IMR-90 (cell line): ENCODE measurements at regions not wholly inside any gene's neighbourhood (a gene's known extent, or its start where the extent isn't known, plus 50 kb on each side); places are given as distances from the start of the nearest gene placed in this dataset.

Experiments
- ATAC-seq: fragments of 200-7000 bp; cut with Tn5 transposase; 2 replicates; pipeline ENCODE4 v1.9.1; 2020; ENCODE audit warnings: low read depth, mild to moderate bottlenecking, moderate library complexity
- BruUV-seq: library from RNA; stranded (reverse); fragments of 400-500 nt; replicated peaks from 2 replicates; lab custom pipeline; 2021; lab: Mats Ljungman, UMichigan
- CTCF ChIA-PET: fragments of 300-600 bp; formaldehyde crosslinking; extraction: SDS; loops from one replicate; lab custom pipeline; 2021; ENCODE audit warnings: antibody characterized with exemption; lab: Yijun Ruan, JAX
- POLR2A ChIA-PET: fragments of 300-600 bp; sonication (Branson Sonifier 250); formaldehyde crosslinking; loops from one replicate; lab custom pipeline; 2022; ENCODE audit warnings: antibody characterized with exemption; ENCODE audit not compliant: unreplicated experiment; lab: Charles Lee
- DNase-seq: peaks from one replicate; pipeline ENCODE4 v3.0.0; 2013
- H2AFZ ChIP-seq: replicated peaks from 2 replicates; pipeline ENCODE3; 2013; ENCODE audit warnings: low read length, mild to moderate bottlenecking; ENCODE audit not compliant: poor library complexity
- H2AK5ac ChIP-seq: 2 replicates; pipeline ENCODE4 v1.6.1; 2013; ENCODE audit warnings: low read depth, low read length, inconsistent platforms
- H2AK9ac ChIP-seq: replicated peaks from 2 replicates; pipeline ENCODE3; 2013; ENCODE audit warnings: mild to moderate bottlenecking, low read depth, low read length, moderate library complexity; ENCODE audit not compliant: poor library complexity
- H2BK120ac ChIP-seq: 2 replicates; pipeline ENCODE4 v1.6.1; 2013; ENCODE audit warnings: low read depth, low read length, inconsistent platforms
- H2BK15ac ChIP-seq: 3 replicates; pipeline ENCODE4 v1.6.1; 2013; ENCODE audit warnings: low read depth, low read length, inconsistent platforms
- H2BK20ac ChIP-seq: 2 replicates; pipeline ENCODE4 v1.6.1; 2013; ENCODE audit warnings: low read depth, mild to moderate bottlenecking, inconsistent platforms, low read length, moderate library complexity
- H2BK5ac ChIP-seq: 2 replicates; pipeline ENCODE4 v1.6.1; 2013; ENCODE audit warnings: mild to moderate bottlenecking, low read depth, low read length, inconsistent platforms; ENCODE audit not compliant: poor library complexity, severe bottlenecking
- H3K14ac ChIP-seq: replicated peaks from 2 replicates; pipeline ENCODE4 v1.6.1; 2013; ENCODE audit warnings: low read depth, low read length, inconsistent platforms
- H3K18ac ChIP-seq: 2 replicates; pipeline ENCODE4 v1.6.1; 2013; ENCODE audit warnings: low read depth, low read length, control low read depth
- H3K23ac ChIP-seq: 2 replicates; pipeline ENCODE4 v1.6.1; 2013; ENCODE audit warnings: low read depth, low read length, inconsistent platforms
- H3K27ac ChIP-seq: 2 replicates; pipeline ENCODE4 v1.5.1; 2013; ENCODE audit warnings: mild to moderate bottlenecking, control low read depth, low read length; ENCODE audit not compliant: insufficient read depth
- H3K27me3 ChIP-seq: 2 replicates; pipeline ENCODE4 v1.6.1; 2013; ENCODE audit warnings: low read length; ENCODE audit not compliant: control insufficient read depth, insufficient read depth
- H3K36me3 ChIP-seq: 2 replicates; pipeline ENCODE4 v1.6.1; 2013; ENCODE audit warnings: low read length, mixed read lengths; ENCODE audit not compliant: control insufficient read depth, insufficient read depth
- H3K4ac ChIP-seq: 2 replicates; pipeline ENCODE4 v1.6.1; 2013; ENCODE audit warnings: low read depth, low read length, inconsistent platforms
- H3K4me1 ChIP-seq: 2 replicates; pipeline ENCODE4 v1.6.1; 2013; ENCODE audit warnings: low read length, mixed read lengths; ENCODE audit not compliant: control insufficient read depth, insufficient read depth
- H3K4me2 ChIP-seq: 2 replicates; pipeline ENCODE4 v1.6.1; 2013; ENCODE audit warnings: low read depth, mild to moderate bottlenecking, control low read depth, low read length, moderate library complexity
- H3K4me3 ChIP-seq: 2 replicates; pipeline ENCODE4 v1.5.1; 2013; ENCODE audit warnings: low read depth, mild to moderate bottlenecking, control low read depth, low read length, moderate library complexity; ENCODE audit not compliant: insufficient read depth
- H3K56ac ChIP-seq: 2 replicates; pipeline ENCODE4 v1.6.1; 2013; ENCODE audit warnings: low read length, inconsistent platforms; ENCODE audit not compliant: insufficient read depth; ENCODE audit errors: extremely low read depth
- H3K79me1 ChIP-seq, 2 experiments: 2 replicates each; pipeline ENCODE4 v1.6.1; 2013; ENCODE audit warnings: low read length in 2 of 2, inconsistent platforms in 1 of 2, low read depth in 1 of 2
- H3K9ac ChIP-seq: 2 replicates; pipeline ENCODE4 v1.6.1; 2013; ENCODE audit warnings: low read depth, low read length, control low read depth
- H3K9me1 ChIP-seq: 2 replicates; pipeline ENCODE4 v1.6.1; 2013; ENCODE audit warnings: low read length, inconsistent platforms; ENCODE audit not compliant: insufficient read depth
- H3K9me3 ChIP-seq: 2 replicates; pipeline ENCODE4 v1.6.1; 2013; ENCODE audit warnings: low read length; ENCODE audit not compliant: control insufficient read depth, insufficient read depth
- H4K20me1 ChIP-seq: 2 replicates; pipeline ENCODE4 v1.6.1; 2013; ENCODE audit warnings: low read length, inconsistent platforms; ENCODE audit not compliant: insufficient read depth
- H4K5ac ChIP-seq: 2 replicates; pipeline ENCODE4 v1.6.1; 2013; ENCODE audit warnings: mild to moderate bottlenecking, low read depth, low read length, control low read depth
- H4K8ac ChIP-seq, 2 experiments: 2 replicates each; pipeline ENCODE4 v1.6.1; 2013; ENCODE audit warnings: low read depth in 2 of 2, low read length in 2 of 2, control low read depth in 1 of 2, inconsistent platforms in 1 of 2
- H4K91ac ChIP-seq: 2 replicates; pipeline ENCODE4 v1.6.1; 2013; ENCODE audit warnings: low read depth, low read length, inconsistent platforms; ENCODE audit not compliant: insufficient read depth
- BHLHE40 ChIP-seq: fragments of 150-350 bp; IDR thresholded peaks from 2 replicates; pipeline ENCODE4 v1.6.1; 2016; ENCODE audit warnings: mild to moderate bottlenecking, low read depth, low read length
- CEBPB ChIP-seq: IDR thresholded peaks from 2 replicates; pipeline ENCODE4 v1.6.1; 2012; ENCODE audit warnings: low read depth, low read length, improper control_type of control experiment
- CHD1 ChIP-seq: IDR thresholded peaks from 2 replicates; pipeline ENCODE4 v1.6.1; 2012; ENCODE audit warnings: low read depth, low read length, improper control_type of control experiment
- CTCF ChIP-seq: conservative IDR thresholded peaks from 2 replicates; pipeline ENCODE4 v1.5.1; 2012; ENCODE audit warnings: mild to moderate bottlenecking, low read depth, low read length, improper control_type of control experiment
- FOS ChIP-seq: fragments of 150-350 bp; IDR thresholded peaks from 2 replicates; pipeline ENCODE4 v1.6.1; 2016; ENCODE audit warnings: low read depth, low read length
- MAFK ChIP-seq: IDR thresholded peaks from 2 replicates; pipeline ENCODE4 v1.6.1; 2012; ENCODE audit warnings: low read depth, low read length, improper control_type of control experiment
- MAZ ChIP-seq: IDR thresholded peaks from 2 replicates; pipeline ENCODE4 v1.6.1; 2012; ENCODE audit warnings: low read depth, mild to moderate bottlenecking, low read length, improper control_type of control experiment, moderate library complexity, borderline replicate concordance
- MXI1 ChIP-seq: IDR thresholded peaks from 2 replicates; pipeline ENCODE4 v1.6.1; 2012; ENCODE audit warnings: low read depth, mild to moderate bottlenecking, low read length, moderate library complexity, borderline replicate concordance
- NFE2L2 ChIP-seq: fragments of 150-350 bp; IDR thresholded peaks from 2 replicates; pipeline ENCODE4 v1.6.1; 2016; ENCODE audit warnings: low read depth, mild to moderate bottlenecking, low read length
- POLR2A ChIP-seq: IDR thresholded peaks from 2 replicates; pipeline ENCODE4 v1.6.1; 2012; ENCODE audit warnings: mild to moderate bottlenecking, low read depth, low read length
- RAD21 ChIP-seq: IDR thresholded peaks from 2 replicates; pipeline ENCODE4 v1.6.1; 2012; ENCODE audit warnings: low read length, improper control_type of control experiment
- RCOR1 ChIP-seq: IDR thresholded peaks from 2 replicates; pipeline ENCODE4 v1.6.1; 2012; ENCODE audit warnings: mild to moderate bottlenecking, low read length, improper control_type of control experiment; ENCODE audit not compliant: insufficient replicate concordance
- RFX5 ChIP-seq: IDR thresholded peaks from 2 replicates; pipeline ENCODE4 v1.8.0; 2012; ENCODE audit warnings: low read depth, mild to moderate bottlenecking, low read length, moderate library complexity
- SMC3 ChIP-seq: fragments of 150-350 bp; IDR thresholded peaks from 2 replicates; pipeline ENCODE4 v1.6.1; 2016; ENCODE audit warnings: low read depth, mild to moderate bottlenecking, antibody characterized with exemption, low read length, moderate library complexity
- USF2 ChIP-seq: fragments of 150-350 bp; IDR thresholded peaks from 2 replicates; pipeline ENCODE4 v1.6.1; 2017; ENCODE audit warnings: mild to moderate bottlenecking, antibody characterized with exemption, low read length, low read depth
- WGBS, 2 experiments: methylation state at CpG; one replicate each; pipeline versions ENCODE4 v1.1.5 to v1.1.7; 2013; ENCODE audit warnings: missing lambda C conversion rate in 2 of 2; ENCODE audit not compliant: insufficient read length in 1 of 2; ENCODE audit errors: extremely low coverage in 2 of 2; 5-methylcytosine and 5-hydroxymethylcytosine counted together
- dilution Hi-C: fragments of 300-500 bp; cut with HindIII; formaldehyde crosslinking; loops from one replicate; pipeline ENCODE4 v1.14.3; 2018; ENCODE audit warnings: low sequenced_read_pairs; ENCODE audit not compliant: unreplicated experiment
- in situ Hi-C: fragments of 300-500 bp; cut with MboI; formaldehyde crosslinking; loops from 3 replicates; pipeline ENCODE4 v1.14.3; 2019; ENCODE audit warnings: low sequenced_read_pairs, inconsistent platforms, mixed read lengths
- intact Hi-C: fragments of 100-400 bp; cut with micrococcal nuclease; formaldehyde crosslinking; loops from 2 replicates; pipeline ENCODE4 v1.10.0; 2022
- TF ChIP-seq, protein P1 (sequence below): fragments of 150-350 bp; IDR thresholded peaks from 2 replicates; pipeline ENCODE4 v1.6.1; 2016; ENCODE audit warnings: low read depth, mild to moderate bottlenecking, low read length, moderate library complexity, borderline replicate concordance

DNA sequence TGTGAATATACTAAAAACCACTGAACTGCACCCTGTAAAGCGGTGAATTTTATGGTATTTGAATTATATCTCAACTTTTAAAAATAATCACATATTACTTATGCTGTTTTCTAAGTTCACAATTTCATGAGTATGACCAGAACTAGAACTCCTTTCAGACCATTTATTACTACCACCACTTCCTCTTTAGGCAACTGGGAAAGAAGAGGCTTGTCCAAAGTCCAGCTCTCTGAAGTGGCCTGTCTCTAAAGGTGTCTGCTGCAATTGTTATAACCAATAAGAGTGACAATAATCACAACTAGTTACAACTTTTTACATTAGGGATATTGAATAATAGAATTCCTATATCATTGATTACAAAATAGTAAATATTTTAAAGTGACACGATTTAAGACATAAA lies 267.9 kb upstream of the PIK3C3 start:
- Histone ChIP-seq H2AK5ac (no peak overlapping the region), H2BK15ac (no peak overlapping the region), H2AK9ac (no peak overlapping the region), H3K79me1 (no peaks in the 10 kb centered on the region), H3K14ac (no peak overlapping the region), H2AFZ (no peak overlapping the region), H3K4me2 (no peak overlapping the region), H2BK20ac (no peak overlapping the region), H3K9me3 (no peaks in the 10 kb centered on the region), H3K4ac (no peak overlapping the region), H2BK120ac (no peak overlapping the region), H3K4me3 (no peak overlapping the region), H4K5ac (no peak overlapping the region), H3K27me3 (no peaks in the 10 kb centered on the region), H4K91ac (no peak overlapping the region), H3K56ac (no peak overlapping the region), H3K9ac (no peak overlapping the region), H3K18ac (no peak overlapping the region), H3K27ac (no peak overlapping the region), H3K9me1 (no peaks in the 10 kb centered on the region), H4K20me1 (no peaks in the 10 kb centered on the region), H3K36me3 (no peaks in the 10 kb centered on the region), H3K23ac (no peak overlapping the region), H4K8ac (no peak overlapping the region), H2BK5ac (no peak overlapping the region), H3K4me1 (no peaks in the 10 kb centered on the region)
- no TSS peak for BruUV-seq
- whole genome bisulfite sequencing, 2 experiments: no CpG with 5 or more reads among the region's 2 CpGs
- intact Hi-C loops: no loop called here
- DNase-seq: no peak
- in situ Hi-C loops: no loop called here
- no peak for TF ChIP-seq MXI1
- no peak for TF ChIP-seq RFX5
- no peak for TF ChIP-seq NFE2L2
- no peak for TF ChIP-seq RAD21
- no peak for TF ChIP-seq USF2
- TF ChIP-seq, protein P1, sequence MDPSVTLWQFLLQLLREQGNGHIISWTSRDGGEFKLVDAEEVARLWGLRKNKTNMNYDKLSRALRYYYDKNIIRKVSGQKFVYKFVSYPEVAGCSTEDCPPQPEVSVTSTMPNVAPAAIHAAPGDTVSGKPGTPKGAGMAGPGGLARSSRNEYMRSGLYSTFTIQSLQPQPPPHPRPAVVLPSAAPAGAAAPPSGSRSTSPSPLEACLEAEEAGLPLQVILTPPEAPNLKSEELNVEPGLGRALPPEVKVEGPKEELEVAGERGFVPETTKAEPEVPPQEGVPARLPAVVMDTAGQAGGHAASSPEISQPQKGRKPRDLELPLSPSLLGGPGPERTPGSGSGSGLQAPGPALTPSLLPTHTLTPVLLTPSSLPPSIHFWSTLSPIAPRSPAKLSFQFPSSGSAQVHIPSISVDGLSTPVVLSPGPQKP: no peak
- TF ChIP-seq FOS: no peak
- TF ChIP-seq BHLHE40: no peak
- no peak for TF ChIP-seq MAFK
- TF ChIP-seq CHD1: no peak
- no peak for TF ChIP-seq RCOR1
- TF ChIP-seq SMC3: no peak
- TF ChIP-seq CTCF: no peak
- TF ChIP-seq POLR2A: no peak
- no peak for TF ChIP-seq CEBPB
- no peak for TF ChIP-seq MAZ
- CTCF ChIA-PET: no interaction called here
- POLR2A ChIA-PET: no interaction called here
- dilution Hi-C loops: no loop called here
- no peak for ATAC-seq
